ENCODE measurements at regions not wholly inside any gene's neighbourhood (a gene's known extent, or its start where the extent isn't known, plus 50 kb on each side); places are given as distances from the start of the nearest gene placed in this dataset.

GRCh38 chr10:36683421-36683820 lies 442.0 kb upstream of the ANKRD30A start:
- no peak for DNase-seq (ENCODE audit: low read depth)
- TF ChIP-seq, protein P1, sequence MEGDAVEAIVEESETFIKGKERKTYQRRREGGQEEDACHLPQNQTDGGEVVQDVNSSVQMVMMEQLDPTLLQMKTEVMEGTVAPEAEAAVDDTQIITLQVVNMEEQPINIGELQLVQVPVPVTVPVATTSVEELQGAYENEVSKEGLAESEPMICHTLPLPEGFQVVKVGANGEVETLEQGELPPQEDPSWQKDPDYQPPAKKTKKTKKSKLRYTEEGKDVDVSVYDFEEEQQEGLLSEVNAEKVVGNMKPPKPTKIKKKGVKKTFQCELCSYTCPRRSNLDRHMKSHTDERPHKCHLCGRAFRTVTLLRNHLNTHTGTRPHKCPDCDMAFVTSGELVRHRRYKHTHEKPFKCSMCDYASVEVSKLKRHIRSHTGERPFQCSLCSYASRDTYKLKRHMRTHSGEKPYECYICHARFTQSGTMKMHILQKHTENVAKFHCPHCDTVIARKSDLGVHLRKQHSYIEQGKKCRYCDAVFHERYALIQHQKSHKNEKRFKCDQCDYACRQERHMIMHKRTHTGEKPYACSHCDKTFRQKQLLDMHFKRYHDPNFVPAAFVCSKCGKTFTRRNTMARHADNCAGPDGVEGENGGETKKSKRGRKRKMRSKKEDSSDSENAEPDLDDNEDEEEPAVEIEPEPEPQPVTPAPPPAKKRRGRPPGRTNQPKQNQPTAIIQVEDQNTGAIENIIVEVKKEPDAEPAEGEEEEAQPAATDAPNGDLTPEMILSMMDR (IDR thresholded peaks at IDR 0.05; ENCODE audit: low read length, missing control alignments): no peak
- no peak overlapping the region for H3K4me3 ChIP-seq (replicated peaks; ENCODE audit: low read depth, low read length)

- no peak for DNase-seq (ENCODE audit: low read depth)
- TF ChIP-seq, protein P1 (IDR thresholded peaks at IDR 0.05; ENCODE audit: low read length, missing control alignments): no peak
- H3K4me3 ChIP-seq (replicated peaks; ENCODE audit: low read depth, low read length): no peak overlapping the region
Measured at GRCh38 chr10:36681751-36682632, 443.4 kb upstream of the ANKRD30A start.

- DNase-seq (ENCODE audit: low read depth): no peak
- TF ChIP-seq, protein P1 (IDR thresholded peaks at IDR 0.05; ENCODE audit: low read length, missing control alignments): no peak
- no peak overlapping the region for H3K4me3 ChIP-seq (replicated peaks; ENCODE audit: low read depth, low read length)
Measured at GRCh38 chr10:36679554-36679953, 445.8 kb upstream of the ANKRD30A start.

DNA sequence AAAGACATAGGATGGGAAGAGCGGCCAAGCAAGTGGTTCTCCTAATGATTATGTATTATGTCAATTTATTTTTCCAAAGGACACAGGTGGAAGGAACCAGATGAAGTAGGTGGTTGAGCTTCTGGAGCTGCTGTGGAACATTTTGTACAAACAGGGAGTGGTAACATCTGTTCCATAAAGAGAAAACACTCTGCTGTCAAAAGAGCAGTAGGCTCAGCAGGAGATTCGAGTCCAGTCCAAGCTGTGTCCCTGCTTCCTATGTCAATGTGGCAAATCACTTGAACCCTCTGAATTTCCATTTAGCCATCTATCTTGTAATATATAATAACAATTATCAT lies 448.0 kb upstream of the ANKRD30A start:
- no peak for DNase-seq (ENCODE audit: low read depth)
- TF ChIP-seq, protein P1 (IDR thresholded peaks at IDR 0.05; ENCODE audit: low read length, missing control alignments): no peak
- H3K4me3 ChIP-seq (replicated peaks; ENCODE audit: low read depth, low read length): no peak overlapping the region

DNA sequence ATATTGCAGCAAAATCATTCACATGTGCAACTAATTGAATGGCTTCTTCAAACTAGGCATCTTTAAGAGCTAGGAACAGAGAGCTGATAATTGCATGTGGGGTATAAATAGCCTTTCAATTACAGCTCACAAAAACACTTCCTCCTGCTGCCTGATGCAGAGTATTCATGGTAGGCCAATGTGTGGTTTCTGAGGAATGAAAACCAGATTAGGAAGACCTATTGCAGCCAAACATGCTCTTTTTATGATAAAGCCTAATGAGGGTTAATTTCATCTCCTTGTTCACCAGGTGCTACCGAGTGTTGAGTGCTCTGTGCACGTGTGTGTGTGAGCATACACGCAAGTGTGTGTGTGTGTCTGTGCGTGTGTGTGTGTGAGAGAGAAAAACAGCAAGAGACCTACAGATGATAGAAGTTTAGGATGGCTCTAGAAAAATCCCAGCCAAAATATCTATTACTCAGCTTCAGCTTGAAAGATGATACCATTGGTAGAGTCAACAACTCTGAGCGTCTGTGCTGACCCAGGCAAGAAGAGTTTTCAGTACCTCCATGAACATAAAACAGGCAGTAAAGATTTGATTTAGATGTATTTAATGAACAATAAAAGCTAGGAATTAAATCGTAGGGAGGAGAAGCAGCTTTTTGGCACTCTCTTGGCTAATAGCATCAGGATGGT lies 448.5 kb upstream of the ANKRD30A start:
- no peak overlapping the region for H3K4me3 ChIP-seq (replicated peaks; ENCODE audit: low read depth, low read length)
- DNase-seq (ENCODE audit: low read depth): peak; percentile 23
- TF ChIP-seq, protein P1 (IDR thresholded peaks at IDR 0.05; ENCODE audit: low read length, missing control alignments): no peak

- no peak for DNase-seq (ENCODE audit: low read depth)
- H3K4me3 ChIP-seq (replicated peaks; ENCODE audit: low read depth, low read length): no peak overlapping the region
- TF ChIP-seq, protein P1 (IDR thresholded peaks at IDR 0.05; ENCODE audit: low read length, missing control alignments): no peak
Measured at GRCh38 chr10:36676321-36676720, 449.1 kb upstream of the ANKRD30A start.
